ENCODE measurements at regions not wholly inside any gene's neighbourhood (a gene's known extent, or its start where the extent isn't known, plus 50 kb on each side); places are given as distances from the start of the nearest gene placed in this dataset.

DNA sequence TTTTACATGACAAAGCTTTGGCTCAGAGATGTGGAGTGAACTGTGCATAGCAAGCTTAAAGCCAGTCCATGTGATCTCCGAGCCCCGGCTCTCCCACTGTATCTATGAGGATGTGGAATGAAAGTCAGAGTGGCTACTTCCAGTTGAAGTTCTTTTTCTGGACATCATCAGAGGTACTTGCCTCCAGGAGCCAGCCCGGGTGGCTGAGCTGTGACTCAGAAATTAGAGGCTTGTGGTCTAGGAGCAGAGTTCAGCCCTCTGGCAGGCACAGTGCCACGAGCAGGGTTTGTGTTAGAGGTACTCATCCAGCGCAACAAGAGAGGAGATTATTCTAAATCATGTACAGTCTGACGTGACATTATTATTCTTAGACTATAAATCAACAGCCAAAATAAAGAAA is 322.5 kb downstream of the CDK5RAP2 start:
- POLR2A ChIA-PET (ENCODE audit: low non-redundant PET), result no interaction called here
- CTCF ChIA-PET, result no interaction called here
- no peaks in the 10 kb centered on the region for H3K4me1 ChIP-seq (ENCODE audit: insufficient read depth, low read length, poor library complexity, severe bottlenecking)
- no peak overlapping the region for H3K27ac ChIP-seq (ENCODE audit: low read depth, low read length, poor library complexity, severe bottlenecking)
- BruUV-seq (replicated peaks), result no TSS peak
- TF ChIP-seq, protein P1, sequence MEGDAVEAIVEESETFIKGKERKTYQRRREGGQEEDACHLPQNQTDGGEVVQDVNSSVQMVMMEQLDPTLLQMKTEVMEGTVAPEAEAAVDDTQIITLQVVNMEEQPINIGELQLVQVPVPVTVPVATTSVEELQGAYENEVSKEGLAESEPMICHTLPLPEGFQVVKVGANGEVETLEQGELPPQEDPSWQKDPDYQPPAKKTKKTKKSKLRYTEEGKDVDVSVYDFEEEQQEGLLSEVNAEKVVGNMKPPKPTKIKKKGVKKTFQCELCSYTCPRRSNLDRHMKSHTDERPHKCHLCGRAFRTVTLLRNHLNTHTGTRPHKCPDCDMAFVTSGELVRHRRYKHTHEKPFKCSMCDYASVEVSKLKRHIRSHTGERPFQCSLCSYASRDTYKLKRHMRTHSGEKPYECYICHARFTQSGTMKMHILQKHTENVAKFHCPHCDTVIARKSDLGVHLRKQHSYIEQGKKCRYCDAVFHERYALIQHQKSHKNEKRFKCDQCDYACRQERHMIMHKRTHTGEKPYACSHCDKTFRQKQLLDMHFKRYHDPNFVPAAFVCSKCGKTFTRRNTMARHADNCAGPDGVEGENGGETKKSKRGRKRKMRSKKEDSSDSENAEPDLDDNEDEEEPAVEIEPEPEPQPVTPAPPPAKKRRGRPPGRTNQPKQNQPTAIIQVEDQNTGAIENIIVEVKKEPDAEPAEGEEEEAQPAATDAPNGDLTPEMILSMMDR (conservative IDR thresholded peaks at IDR 0.05; ENCODE audit: low read depth, low read length), result no peak
- TF ChIP-seq EZH2 (IDR thresholded peaks at IDR 0.05; ENCODE audit: borderline replicate concordance, low read depth, low read length, poor library complexity, severe bottlenecking), result no peak
- no peaks in the 10 kb centered on the region for H3K36me3 ChIP-seq (ENCODE audit: insufficient read depth, low read length, poor library complexity, severe bottlenecking)
- peak; percentile 1 for DNase-seq (ENCODE audit: low spot score)
- no peak overlapping the region for H3K4me3 ChIP-seq (ENCODE audit: low read depth, low read length, poor library complexity, severe bottlenecking)
- H3K27me3 ChIP-seq (replicated peaks; ENCODE audit: insufficient read depth, low read depth, low read length, poor library complexity), result peaks cover 8% of the 10 kb centered on the region
- no peaks in the 10 kb centered on the region for H3K9me3 ChIP-seq (ENCODE audit: low read depth, low read length, poor library complexity, severe bottlenecking)
- intact Hi-C loops (cut with micrococcal nuclease; ENCODE audit: unreplicated experiment), result no loop called here

- ChIA-PET CTCF (no interaction called here), POLR2A (ENCODE audit: low non-redundant PET) (no interaction called here)
- Histone ChIP-seq H3K27ac (ENCODE audit: low read depth, low read length, poor library complexity, severe bottlenecking) (no peak overlapping the region), H3K36me3 (ENCODE audit: insufficient read depth, low read length, poor library complexity, severe bottlenecking) (no peaks in the 10 kb centered on the region), H3K4me3 (ENCODE audit: low read depth, low read length, poor library complexity, severe bottlenecking) (no peak overlapping the region), H3K27me3 (replicated peaks; ENCODE audit: insufficient read depth, low read depth, low read length, poor library complexity) (peaks cover 4% of the 10 kb centered on the region), H3K9me3 (ENCODE audit: low read depth, low read length, poor library complexity, severe bottlenecking) (no peaks in the 10 kb centered on the region), H3K4me1 (ENCODE audit: insufficient read depth, low read length, poor library complexity, severe bottlenecking) (no peaks in the 10 kb centered on the region)
- intact Hi-C loops (cut with micrococcal nuclease; ENCODE audit: unreplicated experiment), result no loop called here
- DNase-seq (ENCODE audit: low spot score), result no peak
- BruUV-seq (replicated peaks), result no TSS peak
- TF ChIP-seq EZH2 (IDR thresholded peaks at IDR 0.05; ENCODE audit: borderline replicate concordance, low read depth, low read length, poor library complexity, severe bottlenecking), result no peak
- TF ChIP-seq, protein P1 (conservative IDR thresholded peaks at IDR 0.05; ENCODE audit: low read depth, low read length), result no peak
Measured at GRCh38 chr9:120256146-120256545, 323.8 kb downstream of the CDK5RAP2 start.

DNA sequence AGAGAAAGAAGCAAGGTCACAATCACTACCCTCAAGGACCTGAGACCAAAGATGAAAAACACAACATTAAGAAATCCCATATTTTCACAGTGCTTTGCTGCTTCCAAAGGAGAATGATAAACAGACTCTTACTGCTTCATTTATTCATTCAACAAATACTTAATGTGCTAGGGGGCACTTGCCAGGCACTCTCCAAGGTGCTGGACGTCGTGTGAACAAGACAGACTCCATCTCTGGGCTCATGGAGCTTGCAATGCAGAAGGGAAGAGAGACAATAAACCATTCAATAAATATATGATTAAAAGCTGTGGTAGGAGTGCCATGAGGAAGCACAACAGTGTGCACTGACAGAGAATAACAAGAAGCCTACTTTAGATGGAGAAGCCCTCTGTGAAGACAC is 327.7 kb downstream of the CDK5RAP2 start:
- no peak overlapping the region for H3K4me3 ChIP-seq (ENCODE audit: low read depth, low read length, poor library complexity, severe bottlenecking)
- H3K36me3 ChIP-seq (ENCODE audit: insufficient read depth, low read length, poor library complexity, severe bottlenecking), result no peaks in the 10 kb centered on the region
- TF ChIP-seq, protein P1 (conservative IDR thresholded peaks at IDR 0.05; ENCODE audit: low read depth, low read length), result no peak
- no peak for TF ChIP-seq EZH2 (IDR thresholded peaks at IDR 0.05; ENCODE audit: borderline replicate concordance, low read depth, low read length, poor library complexity, severe bottlenecking)
- intact Hi-C loops (cut with micrococcal nuclease; ENCODE audit: unreplicated experiment), result no loop called here
- DNase-seq (ENCODE audit: low spot score), result no peak
- ChIA-PET CTCF (no interaction called here), POLR2A (ENCODE audit: low non-redundant PET) (no interaction called here)
- no peaks in the 10 kb centered on the region for H3K4me1 ChIP-seq (ENCODE audit: insufficient read depth, low read length, poor library complexity, severe bottlenecking)
- no peaks in the 10 kb centered on the region for H3K9me3 ChIP-seq (ENCODE audit: low read depth, low read length, poor library complexity, severe bottlenecking)
- H3K27me3 ChIP-seq (replicated peaks; ENCODE audit: insufficient read depth, low read depth, low read length, poor library complexity), result peaks cover 6% of the 10 kb centered on the region
- H3K27ac ChIP-seq (ENCODE audit: low read depth, low read length, poor library complexity, severe bottlenecking), result no peak overlapping the region
- no TSS peak for BruUV-seq (replicated peaks)
